ENCODE measurements at regions not wholly inside any gene's neighbourhood (a gene's known extent, or its start where the extent isn't known, plus 50 kb on each side); places are given as distances from the start of the nearest gene placed in this dataset.
"Not testable (repeated sequence)": the region's sequence is repeated elsewhere in the genome, so short reads cannot be mapped to it uniquely, and the experiment has no call there.

- DNase-seq: no peak
These were observed 364.0 kb upstream of the KCND2 start for GRCh38 chr7:119908948-119909347.

- not testable (repeated sequence) for DNase-seq
These were observed 358.9 kb upstream of the KCND2 start for GRCh38 chr7:119914119-119914518.

- no peak for DNase-seq
These were observed 356.5 kb upstream of the KCND2 start for GRCh38 chr7:119916501-119916900.

- DNase-seq: no peak
These were observed 354.8 kb upstream of the KCND2 start for GRCh38 chr7:119918185-119918584.

- no peak for DNase-seq
These were observed 353.0 kb upstream of the KCND2 start for GRCh38 chr7:119919986-119920385.

GRCh38 chr7:119925581-119926289, 347.2 kb upstream of the KCND2 start:
- no peak for DNase-seq

GRCh38 chr7:119929891-119930290, 343.1 kb upstream of the KCND2 start:
- no peak for DNase-seq

GRCh38 chr7:119931230-119931824, 341.6 kb upstream of the KCND2 start:
- DNase-seq: no peak

GRCh38 chr7:119935418-119936025, 337.5 kb upstream of the KCND2 start:
- DNase-seq: peak; percentile 21

GRCh38 chr7:119936836-119937235, 336.1 kb upstream of the KCND2 start:
- DNase-seq: no peak

- no peak for DNase-seq
These were observed 335.2 kb upstream of the KCND2 start for GRCh38 chr7:119937745-119938144.

GRCh38 chr7:119943942-119944600, 328.9 kb upstream of the KCND2 start:
- no peak for DNase-seq

GRCh38 chr7:119944601-119944972, 328.4 kb upstream of the KCND2 start:
- no peak for DNase-seq

GRCh38 chr7:119945822-119946221, 327.2 kb upstream of the KCND2 start:
- no peak for DNase-seq

- DNase-seq: no peak
These were observed 323.9 kb upstream of the KCND2 start for GRCh38 chr7:119949053-119949452.

- DNase-seq: not testable (repeated sequence)
These were observed 322.5 kb upstream of the KCND2 start for GRCh38 chr7:119950390-119951041.

- DNase-seq: not testable (repeated sequence)
These were observed 321.4 kb upstream of the KCND2 start for GRCh38 chr7:119951614-119952013.

- DNase-seq: no peak
These were observed 315.6 kb upstream of the KCND2 start for GRCh38 chr7:119957335-119957734.

- DNase-seq: no peak
These were observed 313.2 kb upstream of the KCND2 start for GRCh38 chr7:119959811-119960210.

GRCh38 chr7:119963654-119964053, 309.3 kb upstream of the KCND2 start:
- DNase-seq: no peak

GRCh38 chr7:119964065-119964464, 308.9 kb upstream of the KCND2 start:
- DNase-seq: no peak

GRCh38 chr7:119964788-119965542, 308.0 kb upstream of the KCND2 start:
- DNase-seq: no peak

GRCh38 chr7:119967221-119967620, 305.8 kb upstream of the KCND2 start:
- no peak for DNase-seq
